AG09309 (cell line): ENCODE measurements at regions not wholly inside any gene's neighbourhood (a gene's known extent, or its start where the extent isn't known, plus 50 kb on each side); places are given as distances from the start of the nearest gene placed in this dataset.
"Not testable (repeated sequence)": the region's sequence is repeated elsewhere in the genome, so short reads cannot be mapped to it uniquely, and the experiment has no call there.

ENCODE experiments used
- DNase-seq: peaks from one replicate; pipeline ENCODE4 v3.0.0-alpha.2; 2010; ENCODE audit warnings: low read depth
- H3K4me3 ChIP-seq: 2 replicates; pipeline ENCODE4 v1.5.1; 2011; ENCODE audit warnings: mild to moderate bottlenecking, low read depth, low read length, moderate library complexity; ENCODE audit not compliant: control insufficient read depth
- TF ChIP-seq, protein P1 (sequence below): IDR thresholded peaks from 2 replicates; pipeline ENCODE4 v1.5.1; 2011; ENCODE audit warnings: mild to moderate bottlenecking, low read depth, low read length, inconsistent platforms; ENCODE audit not compliant: insufficient read depth, control insufficient read depth; ENCODE audit errors: missing control alignments

DNA sequence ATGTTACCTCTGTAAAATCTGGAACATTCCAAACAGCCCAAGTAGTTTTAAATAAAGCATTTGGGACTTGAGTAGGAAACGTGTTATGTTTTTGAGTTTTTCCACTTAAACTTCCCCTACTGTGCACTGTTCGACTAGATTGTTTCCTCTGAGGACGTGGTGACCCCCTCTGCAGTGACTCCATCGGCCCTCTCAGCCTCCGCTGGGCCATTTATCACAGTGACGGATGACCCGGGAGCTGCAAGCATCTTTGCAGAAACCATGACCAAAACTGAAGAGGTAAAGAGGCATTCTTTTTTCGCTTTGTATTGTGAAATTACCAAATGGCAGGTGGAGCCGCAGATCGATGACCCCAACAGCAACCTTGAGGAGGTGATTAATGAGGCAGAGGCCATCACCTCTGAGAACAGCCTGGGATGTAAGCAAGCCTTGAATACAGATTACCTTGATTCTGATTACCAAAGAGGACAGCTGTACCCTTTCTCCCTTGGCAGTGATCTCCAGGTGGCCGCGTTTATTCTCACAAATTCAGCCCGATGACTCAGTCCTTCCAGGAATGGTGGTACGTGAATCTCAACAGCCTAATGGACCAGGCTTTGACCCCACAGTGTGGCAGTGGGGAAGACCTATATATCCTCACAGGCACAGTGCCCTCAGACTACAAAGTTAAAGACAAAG is 79.1 kb upstream of the FAN1 start:
- no peak overlapping the region for H3K4me3 ChIP-seq
- no peak for DNase-seq
- TF ChIP-seq, protein P1, sequence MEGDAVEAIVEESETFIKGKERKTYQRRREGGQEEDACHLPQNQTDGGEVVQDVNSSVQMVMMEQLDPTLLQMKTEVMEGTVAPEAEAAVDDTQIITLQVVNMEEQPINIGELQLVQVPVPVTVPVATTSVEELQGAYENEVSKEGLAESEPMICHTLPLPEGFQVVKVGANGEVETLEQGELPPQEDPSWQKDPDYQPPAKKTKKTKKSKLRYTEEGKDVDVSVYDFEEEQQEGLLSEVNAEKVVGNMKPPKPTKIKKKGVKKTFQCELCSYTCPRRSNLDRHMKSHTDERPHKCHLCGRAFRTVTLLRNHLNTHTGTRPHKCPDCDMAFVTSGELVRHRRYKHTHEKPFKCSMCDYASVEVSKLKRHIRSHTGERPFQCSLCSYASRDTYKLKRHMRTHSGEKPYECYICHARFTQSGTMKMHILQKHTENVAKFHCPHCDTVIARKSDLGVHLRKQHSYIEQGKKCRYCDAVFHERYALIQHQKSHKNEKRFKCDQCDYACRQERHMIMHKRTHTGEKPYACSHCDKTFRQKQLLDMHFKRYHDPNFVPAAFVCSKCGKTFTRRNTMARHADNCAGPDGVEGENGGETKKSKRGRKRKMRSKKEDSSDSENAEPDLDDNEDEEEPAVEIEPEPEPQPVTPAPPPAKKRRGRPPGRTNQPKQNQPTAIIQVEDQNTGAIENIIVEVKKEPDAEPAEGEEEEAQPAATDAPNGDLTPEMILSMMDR: no peak

DNA sequence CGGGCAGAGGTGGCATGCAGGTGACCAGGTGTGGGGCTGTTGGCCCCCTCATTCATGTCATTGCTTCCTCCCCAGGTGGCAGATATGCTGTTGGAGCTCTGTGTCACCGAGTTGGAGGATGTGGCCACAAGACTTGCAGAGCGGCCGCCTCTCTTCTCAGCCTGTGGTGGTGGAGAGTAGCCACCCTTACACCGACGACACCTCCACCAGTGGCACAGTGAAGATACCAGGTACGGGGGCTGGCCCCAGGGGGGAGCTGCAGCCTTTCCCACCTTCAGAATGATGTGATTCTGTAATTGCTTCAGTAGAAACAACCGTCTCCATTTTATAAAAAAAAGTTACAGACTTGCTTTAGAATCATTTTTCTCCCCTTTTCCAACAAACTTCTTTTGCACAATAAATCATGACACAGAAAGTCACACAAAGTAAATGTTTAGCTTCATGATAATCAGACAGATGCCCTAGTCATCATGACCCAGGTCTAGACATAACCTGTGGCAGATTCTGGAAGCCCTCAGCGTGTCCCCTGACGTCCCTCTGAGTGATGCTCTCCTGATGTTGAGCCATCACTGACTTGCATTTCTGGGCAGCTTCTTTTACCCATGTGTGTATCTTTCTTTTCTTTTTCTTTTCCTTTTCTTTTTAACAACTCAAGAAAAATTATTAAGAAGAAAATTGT is 76.0 kb upstream of the FAN1 start:
- TF ChIP-seq, protein P1: no peak
- no peak overlapping the region for H3K4me3 ChIP-seq
- no peak for DNase-seq

- not testable (repeated sequence) for DNase-seq, H3K4me3 ChIP-seq
Observed at GRCh38 chr15:30828304-30828639, 75.4 kb upstream of the FAN1 start.

GRCh38 chr15:30830961-30831360 is 72.8 kb upstream of the FAN1 start:
- no peak for DNase-seq
- TF ChIP-seq, protein P1: no peak
- H3K4me3 ChIP-seq: no peak overlapping the region

DNA sequence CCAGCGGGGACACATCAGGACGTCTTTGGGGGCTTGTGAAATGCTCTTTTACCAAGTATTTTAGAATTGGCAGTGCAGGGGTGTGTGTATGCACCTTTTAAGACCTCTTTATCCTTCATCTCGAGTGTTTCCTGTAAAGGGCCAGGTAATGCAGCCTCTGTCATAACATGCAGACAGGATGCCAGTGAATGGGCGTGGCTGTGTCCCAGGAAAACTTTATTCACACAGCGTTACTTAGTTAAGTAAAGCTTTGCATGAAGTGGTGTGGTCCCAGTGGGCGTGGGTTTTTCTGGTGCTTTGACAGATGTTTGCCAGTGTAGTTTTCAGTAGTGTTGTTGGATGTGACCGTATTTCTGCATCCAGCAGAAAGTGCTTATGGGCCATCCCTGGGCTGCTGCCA is 70.3 kb upstream of the FAN1 start:
- H3K4me3 ChIP-seq: not testable (repeated sequence)

GRCh38 chr15:30841639-30842038 is 62.1 kb upstream of the FAN1 start:
- DNase-seq, H3K4me3 ChIP-seq: not testable (repeated sequence)

More for the DNA sequence above, 70.3 kb upstream of the FAN1 start:
- not testable (repeated sequence) for DNase-seq

- DNase-seq, H3K4me3 ChIP-seq: not testable (repeated sequence)
Observed at GRCh38 chr15:30842798-30843472, 60.8 kb upstream of the FAN1 start.

- not testable (repeated sequence) for H3K4me3 ChIP-seq, DNase-seq
Observed at GRCh38 chr15:30845536-30845935, 58.2 kb upstream of the FAN1 start.
